Keratinocyte (primary cell): ENCODE measurements at regions not wholly inside any gene's neighbourhood (a gene's known extent, or its start where the extent isn't known, plus 50 kb on each side); places are given as distances from the start of the nearest gene placed in this dataset.

Experiments used
- DNase-seq: peaks from one replicate; pipeline ENCODE4 v3.0.0-alpha.2; 2011; ENCODE audit warnings: low read depth, missing footprints, low spot score
- FAIRE-seq: peaks from 2 replicates; lab custom pipeline; 2011; peaks lifted over from hg19 to GRCh38; lab: Jason Lieb, UNC
- H2AFZ ChIP-seq: 2 replicates; pipeline ENCODE4 v1.6.0; 2012; ENCODE audit warnings: low read length, control low read depth, inconsistent platforms; ENCODE audit not compliant: control insufficient read depth
- H3K27ac ChIP-seq: 2 replicates; pipeline ENCODE4 v1.5.1; 2011; ENCODE audit warnings: low read length; ENCODE audit not compliant: control insufficient read depth, insufficient read depth
- H3K27me3 ChIP-seq: 3 replicates; pipeline ENCODE4 v1.6.0; 2011; ENCODE audit warnings: low read length; ENCODE audit not compliant: control insufficient read depth, insufficient read depth; ENCODE audit errors: extremely low read depth
- H3K36me3 ChIP-seq, 2 experiments: 2 replicates in 1 of 2; 3 replicates in 1 of 2; pipeline ENCODE4 v1.5.1; 2011; ENCODE audit warnings: low read length in 2 of 2, mild to moderate bottlenecking in 1 of 2; ENCODE audit not compliant: control insufficient read depth in 2 of 2, insufficient read depth in 2 of 2; ENCODE audit errors: extremely low read depth in 1 of 2
- H3K4me1 ChIP-seq: 3 replicates; pipeline ENCODE4 v1.5.1; 2011; ENCODE audit warnings: low read length; ENCODE audit not compliant: control insufficient read depth, insufficient read depth; ENCODE audit errors: extremely low read depth
- H3K4me2 ChIP-seq: 3 replicates; pipeline ENCODE4 v1.6.0; 2011; ENCODE audit warnings: low read depth, low read length; ENCODE audit not compliant: control insufficient read depth, insufficient read depth; ENCODE audit errors: extremely low read depth
- H3K4me3 ChIP-seq, 3 experiments: fragments of 200-600 bp in 1 of 3; sonication (generic) in 1 of 3; 2 replicates in 2 of 3; 3 replicates in 1 of 3; pipeline ENCODE4 v1.5.1; 2011 to 2016; ENCODE audit warnings: low read length in 3 of 3, mild to moderate bottlenecking in 3 of 3, control low read depth in 2 of 3, inconsistent platforms in 1 of 3, low read depth in 1 of 3, mixed read lengths in 1 of 3, mixed run types in 1 of 3, moderate library complexity in 1 of 3; ENCODE audit not compliant: control insufficient read depth in 2 of 3, insufficient read depth in 2 of 3; ENCODE audit errors: extremely low read depth in 1 of 3
- H3K79me2 ChIP-seq: 2 replicates; pipeline ENCODE4 v1.6.0; 2012; ENCODE audit warnings: low read length; ENCODE audit not compliant: control insufficient read depth, insufficient read depth
- H3K9ac ChIP-seq: 3 replicates; pipeline ENCODE4 v1.6.0; 2011; ENCODE audit warnings: low read length; ENCODE audit not compliant: control insufficient read depth, insufficient read depth; ENCODE audit errors: extremely low read depth
- H3K9me1 ChIP-seq: 3 replicates; pipeline ENCODE4 v1.6.0; 2011; ENCODE audit warnings: low read length; ENCODE audit not compliant: control insufficient read depth, insufficient read depth; ENCODE audit errors: extremely low read depth
- H3K9me3 ChIP-seq: 2 replicates; pipeline ENCODE4 v1.5.1; 2012; ENCODE audit warnings: low read depth, low read length; ENCODE audit not compliant: control insufficient read depth
- H4K20me1 ChIP-seq: 3 replicates; pipeline ENCODE4 v1.6.0; 2011; ENCODE audit warnings: low read length; ENCODE audit not compliant: control insufficient read depth, insufficient read depth; ENCODE audit errors: extremely low read depth
- EZH2 ChIP-seq: IDR thresholded peaks from one replicate; pipeline ENCODE4 v1.6.1; 2012; ENCODE audit warnings: inconsistent platforms, mild to moderate bottlenecking, low read length, moderate library complexity
- dilution Hi-C: fragments of 300-500 bp; cut with MboI; formaldehyde crosslinking; loops from one replicate; pipeline ENCODE4 v1.7.0; 2020; ENCODE audit warnings: low sequenced_read_pairs; ENCODE audit not compliant: extremely low pct_ligation_motif_present
- TF ChIP-seq, protein P1 (sequence below), 3 experiments: IDR thresholded peaks in 1 of 3; conservative IDR thresholded peaks in 1 of 3; optimal IDR thresholded peaks in 1 of 3; 2 replicates in 2 of 3; 3 replicates in 1 of 3; pipeline versions ENCODE3 to v1.5.1; 2011; ENCODE audit warnings: low read length in 3 of 3, mild to moderate bottlenecking in 3 of 3, moderate library complexity in 2 of 3, control low read depth in 1 of 3, inconsistent platforms in 1 of 3; ENCODE audit not compliant: insufficient read depth in 2 of 3; ENCODE audit errors: extremely low read depth in 1 of 3

DNA sequence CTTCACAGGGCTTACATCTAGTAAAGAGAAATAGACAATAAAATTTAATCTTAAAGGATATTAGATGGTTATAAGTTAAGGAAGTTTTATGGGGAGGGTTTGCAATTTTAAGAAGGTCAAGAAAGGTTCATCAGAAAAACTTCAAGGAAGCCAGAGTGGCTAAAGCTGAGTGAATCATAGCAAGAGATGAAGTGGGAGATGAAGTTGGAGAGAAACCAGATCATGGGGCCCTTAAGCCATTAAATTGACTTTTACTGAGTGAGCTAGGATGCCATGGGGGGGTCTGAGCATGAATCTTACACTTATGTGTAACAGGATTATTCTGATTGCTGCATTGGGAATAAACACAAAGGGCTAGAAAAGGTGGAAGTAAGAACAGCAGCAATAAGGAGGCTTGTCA lies 189.2 kb downstream of the LRIG3 start:
- Histone ChIP-seq H3K36me3 (no peaks in the 10 kb centered on the region), H3K79me2 (no peaks in the 10 kb centered on the region), H3K27ac (no peak overlapping the region), H4K20me1 (no peaks in the 10 kb centered on the region), H3K9ac (no peak overlapping the region), H3K9me1 (no peaks in the 10 kb centered on the region), H3K4me2 (no peak overlapping the region), H3K4me1 (no peaks in the 10 kb centered on the region), H3K4me3 (no peak overlapping the region), H3K27me3 (no peaks in the 10 kb centered on the region), H3K9me3 (no peaks in the 10 kb centered on the region), H2AFZ (no peak overlapping the region)
- FAIRE-seq (no peak), DNase-seq (no peak)
- TF ChIP-seq, protein P1, sequence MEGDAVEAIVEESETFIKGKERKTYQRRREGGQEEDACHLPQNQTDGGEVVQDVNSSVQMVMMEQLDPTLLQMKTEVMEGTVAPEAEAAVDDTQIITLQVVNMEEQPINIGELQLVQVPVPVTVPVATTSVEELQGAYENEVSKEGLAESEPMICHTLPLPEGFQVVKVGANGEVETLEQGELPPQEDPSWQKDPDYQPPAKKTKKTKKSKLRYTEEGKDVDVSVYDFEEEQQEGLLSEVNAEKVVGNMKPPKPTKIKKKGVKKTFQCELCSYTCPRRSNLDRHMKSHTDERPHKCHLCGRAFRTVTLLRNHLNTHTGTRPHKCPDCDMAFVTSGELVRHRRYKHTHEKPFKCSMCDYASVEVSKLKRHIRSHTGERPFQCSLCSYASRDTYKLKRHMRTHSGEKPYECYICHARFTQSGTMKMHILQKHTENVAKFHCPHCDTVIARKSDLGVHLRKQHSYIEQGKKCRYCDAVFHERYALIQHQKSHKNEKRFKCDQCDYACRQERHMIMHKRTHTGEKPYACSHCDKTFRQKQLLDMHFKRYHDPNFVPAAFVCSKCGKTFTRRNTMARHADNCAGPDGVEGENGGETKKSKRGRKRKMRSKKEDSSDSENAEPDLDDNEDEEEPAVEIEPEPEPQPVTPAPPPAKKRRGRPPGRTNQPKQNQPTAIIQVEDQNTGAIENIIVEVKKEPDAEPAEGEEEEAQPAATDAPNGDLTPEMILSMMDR (optimal IDR thresholded peaks at IDR 0.05 in 1 of 3, IDR thresholded peaks at IDR 0.05 in 1 of 3, conservative IDR thresholded peaks at IDR 0.05 in 1 of 3; ENCODE audit: extremely low read depth in 1 of 3, insufficient read depth in 2 of 3, low read length in 3 of 3) = no peak
- TF ChIP-seq EZH2 = no peak
- dilution Hi-C loops = no loop called here

DNA sequence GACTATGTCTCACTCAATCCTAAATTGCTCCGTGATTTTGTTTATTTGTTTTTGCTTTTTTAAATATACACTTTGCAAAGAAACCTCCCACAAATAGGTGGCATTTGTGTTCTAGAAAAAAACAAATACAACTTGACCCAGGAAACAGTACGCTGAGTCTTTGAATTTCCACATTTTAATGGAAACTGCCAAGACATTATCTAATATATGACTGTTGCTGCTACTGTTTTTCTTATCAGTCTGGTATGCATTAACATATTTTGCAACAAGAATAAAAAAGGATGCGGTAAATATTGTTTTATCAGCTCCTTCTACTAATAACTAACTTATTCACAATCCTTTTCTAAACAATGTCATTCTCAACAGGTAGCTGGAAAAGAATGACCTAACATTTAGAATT lies 187.4 kb downstream of the LRIG3 start:
- no peak overlapping the region for H3K4me2 ChIP-seq
- no peak overlapping the region for H3K4me3 ChIP-seq
- H3K9me3 ChIP-seq = no peaks in the 10 kb centered on the region
- no peak for DNase-seq
- H3K9ac ChIP-seq = no peak overlapping the region
- H3K79me2 ChIP-seq = no peaks in the 10 kb centered on the region
- no peaks in the 10 kb centered on the region for H4K20me1 ChIP-seq
- H3K27me3 ChIP-seq = no peaks in the 10 kb centered on the region
- H3K36me3 ChIP-seq = no peaks in the 10 kb centered on the region
- H2AFZ ChIP-seq = no peak overlapping the region
- no peaks in the 10 kb centered on the region for H3K9me1 ChIP-seq
- TF ChIP-seq EZH2 = no peak
- TF ChIP-seq, protein P1 (optimal IDR thresholded peaks at IDR 0.05 in 1 of 3, IDR thresholded peaks at IDR 0.05 in 1 of 3, conservative IDR thresholded peaks at IDR 0.05 in 1 of 3; ENCODE audit: extremely low read depth in 1 of 3, insufficient read depth in 2 of 3, low read length in 3 of 3) = no peak
- H3K4me1 ChIP-seq = no peaks in the 10 kb centered on the region
- H3K27ac ChIP-seq = no peak overlapping the region
- no peak for FAIRE-seq
- dilution Hi-C loops = no loop called here
